LNCAP (cell line): ENCODE measurements at regions not wholly inside any gene's neighbourhood (a gene's known extent, or its start where the extent isn't known, plus 50 kb on each side); places are given as distances from the start of the nearest gene placed in this dataset.

ENCODE experiments used
- CTCF ChIP-seq: fragments of 450-650 bp; IDR thresholded peaks from 2 replicates; pipeline ENCODE4 v1.5.1; 2017; ENCODE audit warnings: mild to moderate bottlenecking

- no peak for TF ChIP-seq CTCF
Measured at GRCh38 chr2:16375981-16376380, 289.7 kb downstream of the CYRIA start.

- no peak for TF ChIP-seq CTCF
Measured at GRCh38 chr2:16375351-16375750, 290.3 kb downstream of the CYRIA start.

GRCh38 chr2:16374671-16375070 lies 291.0 kb downstream of the CYRIA start:
- no peak for TF ChIP-seq CTCF

- TF ChIP-seq CTCF, result no peak
Measured at GRCh38 chr2:16373341-16373740, 292.3 kb downstream of the CYRIA start.

GRCh38 chr2:16371751-16372150 lies 293.9 kb downstream of the CYRIA start:
- TF ChIP-seq CTCF, result no peak

GRCh38 chr2:16368951-16369350 lies 296.7 kb downstream of the CYRIA start:
- no peak for TF ChIP-seq CTCF

GRCh38 chr2:16368328-16368727 lies 297.3 kb downstream of the CYRIA start:
- TF ChIP-seq CTCF, result no peak

GRCh38 chr2:16365366-16365765 lies 300.3 kb downstream of the CYRIA start:
- no peak for TF ChIP-seq CTCF
